RWPE2 (cell line): ENCODE measurements at regions not wholly inside any gene's neighbourhood (a gene's known extent, or its start where the extent isn't known, plus 50 kb on each side); places are given as distances from the start of the nearest gene placed in this dataset.

ENCODE experiments used
- ATAC-seq: fragments of 200-7000 bp; cut with Tn5 transposase; 3 replicates; pipeline ENCODE4 v1.9.1; 2021; ENCODE audit warnings: low read depth
- DNase-seq: peaks from one replicate; pipeline ENCODE4 v3.0.0-alpha.2; 2020; ENCODE audit warnings: low spot score
- H3K27ac ChIP-seq: fragments of 450-650 bp; 2 replicates; pipeline ENCODE4 v1.5.1; 2017; ENCODE audit warnings: mild to moderate bottlenecking; ENCODE audit not compliant: poor library complexity, severe bottlenecking
- H3K27me3 ChIP-seq: fragments of 250-450 bp; sonication (Bioruptor Pico); 2 replicates; pipeline ENCODE4 v1.5.1; 2021; ENCODE audit warnings: mild to moderate bottlenecking, moderate library complexity; ENCODE audit not compliant: insufficient read depth, poor library complexity, severe bottlenecking
- H3K36me3 ChIP-seq: fragments of 250-450 bp; sonication (Bioruptor Pico); 2 replicates; pipeline ENCODE4 v1.5.1; 2020; ENCODE audit warnings: low read depth, mild to moderate bottlenecking, moderate library complexity
- H3K4me1 ChIP-seq: fragments of 250-450 bp; sonication (Bioruptor Pico); 2 replicates; pipeline ENCODE4 v1.5.1; 2021; ENCODE audit warnings: mild to moderate bottlenecking, moderate library complexity; ENCODE audit not compliant: insufficient read depth, poor library complexity, severe bottlenecking
- H3K4me3 ChIP-seq: fragments of 250-450 bp; sonication (Bioruptor Pico); 2 replicates; pipeline ENCODE4 v1.5.1; 2021; ENCODE audit warnings: mild to moderate bottlenecking, moderate library complexity; ENCODE audit not compliant: severe bottlenecking
- H3K9me3 ChIP-seq: fragments of 250-450 bp; sonication (Bioruptor Pico); 2 replicates; pipeline ENCODE4 v1.5.1; 2021; ENCODE audit warnings: mild to moderate bottlenecking, moderate library complexity; ENCODE audit not compliant: severe bottlenecking
- CTCF ChIP-seq: fragments of 450-650 bp; IDR thresholded peaks from one replicate; pipeline ENCODE4 v1.5.1; 2017; ENCODE audit warnings: mild to moderate bottlenecking, moderate library complexity; ENCODE audit not compliant: poor library complexity, severe bottlenecking

GRCh38 chr6:148648754-148649453 is 97.9 kb upstream of the UST start:
- Histone ChIP-seq H3K27me3 (no peaks in the 10 kb centered on the region), H3K4me3 (no peak overlapping the region)
- no peak for DNase-seq

GRCh38 chr6:148649454-148649963 is 97.3 kb upstream of the UST start:
- DNase-seq (no peak), ATAC-seq (no peak)
- Histone ChIP-seq H3K4me3 (no peak overlapping the region), H3K36me3 (no peaks in the 10 kb centered on the region), H3K4me1 (no peaks in the 10 kb centered on the region), H3K9me3 (peaks cover 6% of the 10 kb centered on the region), H3K27ac (no peak overlapping the region), H3K27me3 (no peaks in the 10 kb centered on the region)
- no peak for TF ChIP-seq CTCF

More at GRCh38 chr6:148648754-148649453, 97.9 kb upstream of the UST start:
- no peak for TF ChIP-seq CTCF
- no peak for ATAC-seq
- H3K27ac ChIP-seq: no peak overlapping the region
- no peaks in the 10 kb centered on the region for H3K4me1 ChIP-seq
- H3K36me3 ChIP-seq: no peaks in the 10 kb centered on the region
- peaks cover 6% of the 10 kb centered on the region for H3K9me3 ChIP-seq

- no peak overlapping the region for H3K4me3 ChIP-seq
- peaks cover 6% of the 10 kb centered on the region for H3K9me3 ChIP-seq
- DNase-seq: no peak
- no peaks in the 10 kb centered on the region for H3K27me3 ChIP-seq
- no peak for TF ChIP-seq CTCF
- no peak for ATAC-seq
- H3K36me3 ChIP-seq: no peaks in the 10 kb centered on the region
- H3K4me1 ChIP-seq: no peaks in the 10 kb centered on the region
- no peak overlapping the region for H3K27ac ChIP-seq
These were observed 95.8 kb upstream of the UST start for GRCh38 chr6:148650941-148651505.

- Histone ChIP-seq H3K4me1 (no peaks in the 10 kb centered on the region), H3K9me3 (peaks cover 6% of the 10 kb centered on the region), H3K36me3 (no peaks in the 10 kb centered on the region), H3K27me3 (no peaks in the 10 kb centered on the region), H3K4me3 (no peak overlapping the region), H3K27ac (no peak overlapping the region)
- DNase-seq (no peak), ATAC-seq (no peak)
- no peak for TF ChIP-seq CTCF
These were observed 94.6 kb upstream of the UST start for GRCh38 chr6:148652205-148652604.
